ENCODE measurements at regions not wholly inside any gene's neighbourhood (a gene's known extent, or its start where the extent isn't known, plus 50 kb on each side); places are given as distances from the start of the nearest gene placed in this dataset.

- no peak for DNase-seq
Measured at GRCh38 chr20:39277185-39277584, 315.0 kb downstream of the DHX35 start.

GRCh38 chr20:39270837-39271604 is 308.9 kb downstream of the DHX35 start:
- DNase-seq: peak; percentile 75

- no peak for DNase-seq
Measured at GRCh38 chr20:39269493-39270217, 307.5 kb downstream of the DHX35 start.

- DNase-seq: peak; percentile 79
Measured at GRCh38 chr20:39268981-39269461, 306.9 kb downstream of the DHX35 start.

- no peak for DNase-seq
Measured at GRCh38 chr20:39268491-39268951, 306.4 kb downstream of the DHX35 start.

GRCh38 chr20:39266989-39267388 is 304.8 kb downstream of the DHX35 start:
- peak; percentile 33 for DNase-seq

GRCh38 chr20:39264506-39265172 is 302.5 kb downstream of the DHX35 start:
- DNase-seq: peak; percentile 91

- no peak for DNase-seq
Measured at GRCh38 chr20:39263076-39263475, 300.9 kb downstream of the DHX35 start.

GRCh38 chr20:39259808-39260207 is 297.7 kb downstream of the DHX35 start:
- DNase-seq: peak; percentile 29

GRCh38 chr20:39259010-39259803 is 297.1 kb downstream of the DHX35 start:
- peak; percentile 12 for DNase-seq

GRCh38 chr20:39258253-39258652 is 296.1 kb downstream of the DHX35 start:
- peak; percentile 15 for DNase-seq

GRCh38 chr20:39253051-39253755 is 291.1 kb downstream of the DHX35 start:
- DNase-seq: peak; percentile 23

- no peak for DNase-seq
Measured at GRCh38 chr20:39252035-39252434, 289.9 kb downstream of the DHX35 start.

GRCh38 chr20:39249798-39250197 is 287.7 kb downstream of the DHX35 start:
- DNase-seq: no peak

GRCh38 chr20:39248862-39249485 is 286.8 kb downstream of the DHX35 start:
- no peak for DNase-seq

- peak; percentile 14 for DNase-seq
Measured at GRCh38 chr20:39248171-39248861, 286.2 kb downstream of the DHX35 start.

GRCh38 chr20:39246436-39246835 is 284.3 kb downstream of the DHX35 start:
- DNase-seq: no peak

- DNase-seq: peak; percentile 24
Measured at GRCh38 chr20:39245685-39246311, 283.7 kb downstream of the DHX35 start.

- no peak for DNase-seq
Measured at GRCh38 chr20:39243962-39244361, 281.8 kb downstream of the DHX35 start.

GRCh38 chr20:39242614-39243013 is 280.5 kb downstream of the DHX35 start:
- DNase-seq: no peak
